Activated CD4-positive, alpha-beta T cell treated with anti-CD3 and anti-CD28 coated beads, Interleukin-2, amount 50 U/mL, for 4 hours (primary cell): ENCODE measurements at regions not wholly inside any gene's neighbourhood (a gene's known extent, or its start where the extent isn't known, plus 50 kb on each side); places are given as distances from the start of the nearest gene placed in this dataset.

ENCODE experiments used
- DNase-seq, 2 experiments: peaks; one replicate each; pipeline ENCODE4 v3.0.0-alpha.2; 2020

DNA sequence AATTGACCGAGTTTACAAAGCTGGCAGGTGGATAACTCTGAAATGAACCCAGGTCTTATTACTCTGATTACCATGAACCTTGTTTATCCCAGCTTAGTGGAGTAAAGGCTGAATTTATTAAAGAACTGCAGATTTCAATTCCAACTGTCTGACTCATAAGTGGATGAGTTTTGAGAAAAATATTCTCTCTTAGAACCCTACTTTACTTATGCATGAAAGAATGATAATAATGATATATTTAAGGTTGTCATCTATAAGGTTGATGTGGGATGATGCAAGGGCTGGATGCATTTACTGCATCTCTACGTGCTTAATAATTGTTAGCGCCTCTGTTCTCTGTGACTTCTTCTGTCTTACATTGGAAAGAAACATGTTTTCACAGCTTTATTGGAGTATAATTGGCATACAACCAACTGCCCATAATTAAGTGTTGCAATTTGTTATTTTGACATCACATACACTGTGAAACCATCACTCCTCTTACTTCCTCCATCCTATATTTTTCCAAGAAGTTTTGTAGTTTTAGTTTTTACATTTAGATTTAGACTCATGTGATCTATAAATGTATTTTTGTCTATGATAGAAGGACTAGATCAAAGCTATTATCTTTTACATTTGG is 771.2 kb upstream of the ARRDC4 start:
- DNase-seq = no peak

GRCh38 chr15:97194750-97195149 is 765.8 kb upstream of the ARRDC4 start:
- no peak for DNase-seq

- no peak for DNase-seq
Observed at GRCh38 chr15:97196048-97197014, 764.2 kb upstream of the ARRDC4 start.

DNA sequence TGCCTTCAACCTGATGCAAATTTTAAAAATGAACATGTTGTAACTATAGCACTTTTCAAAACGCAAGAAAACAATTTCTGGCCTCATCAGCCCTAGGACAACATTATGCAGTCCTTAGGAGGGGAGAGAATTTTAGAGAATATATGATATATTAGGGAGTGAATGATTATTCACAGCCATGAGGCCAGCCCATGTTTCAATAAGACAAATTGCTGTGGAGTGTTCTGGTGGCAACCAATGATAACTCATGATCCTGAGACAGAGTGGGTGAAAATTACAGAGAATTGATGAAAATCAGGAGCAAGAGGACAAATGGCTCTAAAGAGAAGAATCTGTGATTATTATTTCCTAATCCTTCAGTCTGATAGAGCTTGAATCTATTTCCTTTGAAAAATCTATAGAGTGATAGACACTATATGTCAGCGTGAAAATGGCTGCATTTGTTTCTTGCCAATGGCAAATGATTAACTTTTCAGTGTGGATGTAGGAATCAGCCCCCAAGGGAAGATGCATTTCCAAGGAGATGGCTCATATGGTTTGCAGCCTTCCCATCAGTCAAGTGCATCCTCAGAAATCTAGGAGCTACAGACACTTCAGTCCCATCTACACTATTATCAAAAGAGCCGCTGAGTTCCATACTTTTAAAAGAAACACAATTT is 761.0 kb upstream of the ARRDC4 start:
- no peak for DNase-seq

DNA sequence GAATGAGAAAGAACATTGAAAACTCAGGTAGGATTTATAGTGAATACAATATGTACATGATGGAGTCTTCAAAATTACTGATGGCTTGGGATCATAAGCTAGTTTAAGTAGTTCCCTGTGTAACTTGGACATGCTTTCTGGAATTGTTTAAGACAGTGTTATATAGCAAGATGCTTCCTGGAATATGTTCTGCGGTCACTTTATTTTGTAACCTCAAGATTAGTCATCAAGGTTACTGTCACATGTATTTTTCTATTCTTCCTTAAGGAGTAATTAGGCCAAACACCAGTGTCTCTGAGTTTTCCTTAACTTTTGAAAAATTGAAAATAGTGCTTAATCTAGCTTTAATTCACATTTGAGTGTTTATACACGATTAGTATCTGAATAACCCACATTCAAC is 760.3 kb upstream of the ARRDC4 start:
- no peak for DNase-seq

DNA sequence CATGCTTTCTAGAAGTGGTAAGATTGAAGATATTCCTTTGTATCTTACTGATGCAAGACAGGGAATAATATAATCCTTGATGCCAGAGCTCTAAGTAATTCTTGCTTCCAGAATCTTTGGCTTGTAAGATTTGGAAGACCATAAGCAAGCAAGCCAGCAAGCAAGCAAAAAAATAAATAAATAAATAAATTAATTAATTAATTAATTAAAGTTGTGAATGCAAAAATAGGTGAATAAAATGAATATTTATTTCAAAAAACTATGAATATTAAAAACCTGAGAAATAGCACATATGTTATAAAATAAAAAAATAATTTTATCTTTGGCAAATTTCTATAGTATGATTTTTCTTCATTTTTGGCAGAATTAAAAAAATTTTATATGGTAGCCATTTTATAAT is 750.2 kb upstream of the ARRDC4 start:
- no peak for DNase-seq

DNA sequence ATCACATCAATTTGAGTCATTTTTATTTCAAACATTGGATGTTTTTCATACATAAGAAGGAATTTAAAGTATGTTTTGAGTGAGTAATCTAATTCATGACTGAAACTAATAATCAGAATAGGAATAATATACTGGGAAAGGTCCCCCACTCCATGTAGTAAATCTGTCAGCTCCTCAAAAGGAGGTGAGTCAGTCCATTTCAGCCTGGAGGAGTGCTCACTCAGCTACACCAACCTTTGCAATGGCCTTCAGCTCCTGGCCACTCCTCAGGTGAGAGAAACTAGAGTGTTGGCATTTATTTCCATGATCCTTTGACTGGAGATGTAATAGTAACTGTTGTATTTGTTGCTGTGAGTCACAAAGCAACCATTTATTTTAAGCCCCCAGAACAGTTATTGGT is 744.9 kb upstream of the ARRDC4 start:
- DNase-seq = no peak

DNA sequence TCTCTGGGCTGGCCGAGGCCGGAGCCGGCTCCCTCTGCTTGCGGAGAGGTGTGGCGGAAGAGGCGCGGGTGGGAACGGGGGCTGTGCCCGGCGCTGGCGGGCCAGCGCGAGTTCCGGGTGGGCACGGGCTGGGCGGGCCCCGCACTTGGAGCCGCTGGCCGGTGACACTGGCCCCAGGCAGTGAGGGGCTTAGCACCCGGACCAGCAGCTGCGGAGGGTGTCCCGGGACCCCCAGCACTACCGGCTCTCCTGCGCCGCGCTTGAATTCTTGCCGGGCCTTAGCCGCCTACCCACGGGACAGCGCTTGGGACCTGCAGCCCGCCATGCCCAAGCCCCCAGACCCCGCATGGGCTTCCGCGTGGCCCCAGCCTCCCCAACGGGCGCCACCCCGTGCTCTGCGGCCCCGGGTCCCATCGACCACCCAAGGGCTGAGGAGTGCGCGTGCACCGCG is 736.3 kb upstream of the ARRDC4 start:
- DNase-seq = no peak

DNA sequence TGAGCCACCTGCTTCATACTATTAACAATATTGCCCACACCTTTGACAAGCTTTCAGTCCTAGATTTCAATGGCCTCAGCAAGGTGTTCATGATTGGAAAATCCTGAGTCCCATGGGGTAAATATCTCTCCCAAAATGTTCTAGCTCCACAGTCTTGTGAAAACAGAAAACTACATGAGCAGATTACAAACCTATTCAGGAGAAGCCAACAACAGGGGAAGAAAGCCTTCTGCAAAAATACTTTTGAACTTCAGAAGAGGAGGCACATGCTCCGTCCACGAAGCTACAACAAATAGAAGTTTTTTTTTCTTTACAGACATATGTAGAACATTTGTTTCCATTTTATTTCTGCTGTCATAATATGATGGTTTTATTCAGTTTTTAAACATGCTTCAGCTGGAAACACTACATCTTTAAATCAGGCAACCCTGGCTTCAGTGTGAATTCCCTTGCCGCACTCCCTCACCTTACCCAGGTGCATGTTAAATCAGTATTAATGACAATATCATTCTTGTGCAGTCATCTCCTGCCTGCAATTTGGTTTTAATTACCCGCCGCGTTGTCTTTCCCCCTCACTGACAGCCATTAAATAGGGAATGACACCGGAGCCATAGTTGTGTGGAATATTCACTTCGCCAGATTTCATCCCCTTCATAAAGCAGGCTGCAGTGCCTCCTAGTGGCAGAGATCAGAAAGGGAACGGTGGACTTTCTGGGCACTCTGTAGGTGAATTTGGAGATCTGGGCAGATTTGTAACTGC is 725.5 kb upstream of the ARRDC4 start:
- peak; percentile 1 for DNase-seq

- DNase-seq = no peak
Observed at GRCh38 chr15:97235611-97235985, 724.9 kb upstream of the ARRDC4 start.

GRCh38 chr15:97236140-97236539 is 724.4 kb upstream of the ARRDC4 start:
- DNase-seq = no peak

DNA sequence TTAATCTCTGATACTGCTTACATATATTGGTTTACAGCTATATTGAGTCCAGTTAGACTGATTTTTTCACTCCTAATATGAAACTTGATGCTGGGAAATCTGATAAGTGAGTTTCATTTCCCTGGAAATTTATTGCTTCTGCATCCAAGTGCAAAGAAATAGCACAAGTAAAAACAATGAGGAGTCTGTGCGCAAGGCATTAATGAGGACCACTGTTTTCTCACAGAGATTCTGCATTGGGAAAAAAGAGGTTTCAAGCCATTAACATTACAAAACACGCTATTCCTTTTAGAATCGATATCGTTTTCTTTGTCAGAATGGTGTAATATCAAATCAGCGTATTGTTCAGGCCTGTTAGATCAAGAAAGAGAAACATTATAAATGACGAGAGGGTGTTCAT is 723.3 kb upstream of the ARRDC4 start:
- DNase-seq = no peak

DNA sequence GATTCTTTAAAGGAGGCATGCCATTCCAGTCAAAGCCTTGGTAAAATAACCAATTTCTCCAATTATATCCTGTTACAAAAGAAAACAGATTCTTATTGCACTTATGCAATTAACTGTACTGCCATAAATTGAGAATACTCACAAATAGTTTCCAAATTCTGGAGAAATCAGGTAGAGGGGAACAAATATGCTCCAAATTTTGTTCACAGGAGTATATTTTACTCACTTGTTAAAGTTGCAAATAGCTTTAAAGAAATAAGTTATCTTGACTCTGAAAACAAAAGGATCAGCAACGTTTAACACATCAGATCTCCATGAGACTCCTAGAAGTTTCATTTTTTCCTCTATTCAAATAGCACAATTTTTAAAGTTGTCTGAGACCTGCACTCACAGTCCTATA is 712.1 kb upstream of the ARRDC4 start:
- DNase-seq = no peak

DNA sequence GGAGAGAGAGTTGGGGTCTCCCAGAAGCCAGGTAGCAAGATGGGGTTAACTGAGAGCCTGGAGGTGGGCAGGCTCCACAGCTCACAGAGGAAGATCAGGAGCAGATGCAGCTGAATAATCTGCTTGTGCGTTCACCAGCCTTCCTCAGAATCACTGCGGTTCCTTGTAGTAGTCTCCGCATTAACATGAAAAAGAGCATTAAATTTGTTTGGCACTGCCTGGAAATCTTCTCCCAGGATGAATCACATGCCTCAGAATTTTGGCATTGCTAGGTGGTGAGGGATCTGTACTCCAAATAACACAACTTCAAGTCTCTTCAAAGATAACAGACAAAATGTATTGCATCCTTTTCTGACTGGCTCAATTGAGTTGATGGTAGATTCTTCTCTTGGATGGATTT is 700.6 kb upstream of the ARRDC4 start:
- DNase-seq = no peak

DNA sequence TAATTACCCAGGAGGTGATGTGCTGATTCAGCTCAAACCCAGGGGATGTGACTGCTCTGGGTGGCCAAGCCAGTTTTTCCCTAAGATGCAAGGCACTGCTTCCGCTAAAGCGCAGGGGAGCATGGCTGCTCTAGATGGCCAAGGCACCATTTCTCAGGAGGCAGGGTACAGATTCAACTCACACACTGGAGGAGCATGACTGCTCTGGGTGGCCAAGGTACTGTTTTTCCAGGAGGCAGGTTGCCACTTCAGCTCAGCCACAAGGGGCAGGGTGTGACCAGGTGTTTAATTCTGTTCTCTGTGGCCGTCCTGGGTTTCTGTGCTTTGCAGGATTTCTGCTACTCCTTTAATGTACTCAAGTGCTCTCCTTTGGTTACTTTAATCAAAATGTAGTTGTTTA is 659.3 kb upstream of the ARRDC4 start:
- DNase-seq = no peak

DNA sequence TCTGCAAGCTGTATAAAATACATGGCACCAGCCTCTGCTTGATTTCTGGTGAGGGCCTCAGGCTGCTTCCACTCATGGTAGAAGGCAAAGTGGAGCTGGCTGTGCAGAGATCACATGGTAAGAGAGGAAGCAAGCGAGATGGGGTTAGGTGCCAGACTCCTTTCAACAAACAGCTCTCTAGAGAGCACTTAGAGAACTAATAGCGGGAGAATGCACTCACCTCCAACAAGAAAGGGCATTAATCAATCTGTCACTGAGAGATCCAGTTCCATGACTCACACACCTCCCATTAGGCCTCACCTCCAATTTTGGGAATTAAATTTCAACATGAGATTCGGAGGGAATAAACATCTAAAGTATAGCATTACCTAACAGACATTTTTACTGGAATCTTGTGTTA is 644.1 kb upstream of the ARRDC4 start:
- DNase-seq = no peak

DNA sequence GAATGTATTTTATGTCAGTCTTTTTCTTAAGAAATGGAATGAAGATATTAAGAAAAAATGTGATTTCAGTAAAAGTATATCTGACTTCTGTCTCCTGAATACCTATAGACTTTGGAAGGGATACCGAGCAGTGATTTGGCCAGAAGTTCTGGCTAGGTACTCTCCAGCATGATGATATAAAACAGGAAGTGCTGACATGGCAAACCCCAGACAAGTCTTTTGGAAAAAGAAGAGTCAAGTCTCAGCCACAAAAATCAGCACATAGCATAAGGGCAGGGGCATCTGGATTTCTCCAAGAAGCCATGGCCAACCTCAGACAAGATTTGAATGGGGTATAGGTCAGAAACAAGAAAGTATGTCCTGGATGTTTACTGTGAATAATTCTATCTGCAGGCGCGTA is 643.3 kb upstream of the ARRDC4 start:
- no peak for DNase-seq

DNA sequence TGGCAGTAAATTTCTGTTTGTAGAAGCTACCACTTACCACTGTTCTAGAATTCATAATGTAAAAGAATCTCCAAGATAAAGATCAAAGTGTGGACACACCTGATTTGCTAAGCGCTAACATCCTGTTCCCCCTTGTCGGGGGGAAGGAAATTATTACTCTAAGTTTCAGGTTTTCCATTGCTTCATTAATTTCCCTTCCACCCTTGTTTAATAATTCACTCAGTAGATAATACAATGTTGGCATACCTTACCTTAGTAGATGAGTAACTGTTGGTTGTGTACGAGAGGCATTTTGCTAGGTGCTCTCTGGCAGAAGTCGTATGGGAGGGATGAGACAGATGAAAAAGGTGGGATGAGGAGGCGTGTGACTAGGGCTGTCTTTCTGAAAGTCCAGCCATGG is 641.2 kb upstream of the ARRDC4 start:
- no peak for DNase-seq

- DNase-seq = no peak
Observed at GRCh38 chr15:97346221-97346620, 614.3 kb upstream of the ARRDC4 start.

- no peak for DNase-seq
Observed at GRCh38 chr15:97350813-97351212, 609.7 kb upstream of the ARRDC4 start.

DNA sequence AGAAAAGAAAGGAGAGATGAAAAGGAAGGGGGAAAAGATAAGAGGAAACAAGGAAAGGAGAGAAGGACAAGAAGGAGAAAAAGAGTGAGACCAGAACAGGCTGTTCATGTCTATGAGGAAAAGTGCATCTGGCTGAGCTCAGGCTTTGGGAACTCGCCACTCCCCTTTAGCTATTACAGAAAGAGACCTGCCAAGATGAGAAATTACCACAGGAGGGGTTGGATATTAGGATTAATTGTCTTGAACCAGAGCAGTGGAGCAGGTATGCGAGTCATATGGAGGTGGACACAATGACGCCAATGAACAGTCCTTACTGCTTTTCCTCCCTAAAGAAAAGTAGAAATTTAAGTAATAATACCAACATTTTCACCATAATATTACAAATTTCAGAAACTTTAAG is 577.0 kb upstream of the ARRDC4 start:
- no peak for DNase-seq

- no peak for DNase-seq
Observed at GRCh38 chr15:97386940-97387339, 573.6 kb upstream of the ARRDC4 start.

- no peak for DNase-seq
Observed at GRCh38 chr15:97401195-97401594, 559.3 kb upstream of the ARRDC4 start.
